MCF 10A (cell line): ENCODE measurements at regions not wholly inside any gene's neighbourhood (a gene's known extent, or its start where the extent isn't known, plus 50 kb on each side); places are given as distances from the start of the nearest gene placed in this dataset.

ENCODE experiments used
- BruUV-seq: library from RNA; stranded (reverse); fragments of 400-500 nt; replicated peaks from 2 replicates; lab custom pipeline; 2021; lab: Mats Ljungman, UMichigan
- CTCF ChIA-PET: fragments of 300-600 bp; sonication (Branson Sonifier 250); formaldehyde crosslinking; extraction: SDS; loops from one replicate; lab custom pipeline; 2021; ENCODE audit warnings: antibody characterized with exemption, inconsistent platforms; lab: Yijun Ruan, JAX
- POLR2A ChIA-PET: fragments of 300-600, 350-650 bp; sonication (Branson Sonifier 250); formaldehyde crosslinking; extraction: SDS; loops from one replicate; lab custom pipeline; 2020; ENCODE audit warnings: antibody characterized with exemption, inconsistent platforms; lab: Yijun Ruan, JAX
- DNase-seq: peaks from one replicate; pipeline ENCODE4 v3.0.0-alpha.2; 2018; ENCODE audit not compliant: unreplicated experiment
- H3K27ac Mint-ChIP-seq: one replicate; pipeline ENCODE4 v1.8.0; 2022; ENCODE audit warnings: mild to moderate bottlenecking, low read depth, mixed read lengths; ENCODE audit not compliant: unreplicated experiment
- H3K27me3 Mint-ChIP-seq: one replicate; pipeline ENCODE4 v1.8.0; 2022; ENCODE audit warnings: mixed read lengths; ENCODE audit not compliant: insufficient read depth, unreplicated experiment
- H3K36me3 Mint-ChIP-seq: one replicate; pipeline ENCODE4 v1.8.0; 2022; ENCODE audit warnings: mild to moderate bottlenecking, moderate library complexity, mixed read lengths; ENCODE audit not compliant: insufficient read depth, unreplicated experiment
- H3K4me1 Mint-ChIP-seq: one replicate; pipeline ENCODE4 v1.8.0; 2022; ENCODE audit warnings: mixed read lengths; ENCODE audit not compliant: insufficient read depth, unreplicated experiment
- H3K4me3 Mint-ChIP-seq: one replicate; pipeline ENCODE4 v1.8.0; 2022; ENCODE audit warnings: mild to moderate bottlenecking, moderate library complexity, mixed read lengths; ENCODE audit not compliant: unreplicated experiment
- H3K9me3 Mint-ChIP-seq: one replicate; pipeline ENCODE4 v1.8.0; 2022; ENCODE audit warnings: mixed read lengths; ENCODE audit not compliant: unreplicated experiment
- intact Hi-C: fragments of 100-400 bp; cut with micrococcal nuclease; formaldehyde crosslinking; loops from 2 replicates; pipeline ENCODE4 v1.14.1; 2022
- TF ChIP-seq, protein P1 (sequence below): fragments of 200-600 bp; IDR thresholded peaks from one replicate; pipeline ENCODE4 v1.8.0; 2022; ENCODE audit warnings: antibody characterized with exemption, mild to moderate bottlenecking; ENCODE audit not compliant: unreplicated experiment

- H3K4me3 Mint-ChIP-seq = no peak overlapping the region
- no peak overlapping the region for H3K27ac Mint-ChIP-seq
- H3K4me1 Mint-ChIP-seq = no peaks in the 10 kb centered on the region
- no peaks in the 10 kb centered on the region for H3K9me3 Mint-ChIP-seq
- H3K27me3 Mint-ChIP-seq = no peaks in the 10 kb centered on the region
- CTCF ChIA-PET = no interaction called here
- intact Hi-C loops = no loop called here
- BruUV-seq = no TSS peak
- TF ChIP-seq, protein P1, sequence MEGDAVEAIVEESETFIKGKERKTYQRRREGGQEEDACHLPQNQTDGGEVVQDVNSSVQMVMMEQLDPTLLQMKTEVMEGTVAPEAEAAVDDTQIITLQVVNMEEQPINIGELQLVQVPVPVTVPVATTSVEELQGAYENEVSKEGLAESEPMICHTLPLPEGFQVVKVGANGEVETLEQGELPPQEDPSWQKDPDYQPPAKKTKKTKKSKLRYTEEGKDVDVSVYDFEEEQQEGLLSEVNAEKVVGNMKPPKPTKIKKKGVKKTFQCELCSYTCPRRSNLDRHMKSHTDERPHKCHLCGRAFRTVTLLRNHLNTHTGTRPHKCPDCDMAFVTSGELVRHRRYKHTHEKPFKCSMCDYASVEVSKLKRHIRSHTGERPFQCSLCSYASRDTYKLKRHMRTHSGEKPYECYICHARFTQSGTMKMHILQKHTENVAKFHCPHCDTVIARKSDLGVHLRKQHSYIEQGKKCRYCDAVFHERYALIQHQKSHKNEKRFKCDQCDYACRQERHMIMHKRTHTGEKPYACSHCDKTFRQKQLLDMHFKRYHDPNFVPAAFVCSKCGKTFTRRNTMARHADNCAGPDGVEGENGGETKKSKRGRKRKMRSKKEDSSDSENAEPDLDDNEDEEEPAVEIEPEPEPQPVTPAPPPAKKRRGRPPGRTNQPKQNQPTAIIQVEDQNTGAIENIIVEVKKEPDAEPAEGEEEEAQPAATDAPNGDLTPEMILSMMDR = no peak
- POLR2A ChIA-PET = interaction anchor here (0.6 kb wide), 1 partner anchor 162 kb away, joined by 4 read pairs; no protein-coding TSS in a partner anchor
- H3K36me3 Mint-ChIP-seq = no peaks in the 10 kb centered on the region
- DNase-seq = no peak
Measured at GRCh38 chr3:182482705-182483104, 310.6 kb upstream of the ATP11B start.

GRCh38 chr3:182484682-182485081 lies 308.6 kb upstream of the ATP11B start:
- intact Hi-C loops = no loop called here

DNA sequence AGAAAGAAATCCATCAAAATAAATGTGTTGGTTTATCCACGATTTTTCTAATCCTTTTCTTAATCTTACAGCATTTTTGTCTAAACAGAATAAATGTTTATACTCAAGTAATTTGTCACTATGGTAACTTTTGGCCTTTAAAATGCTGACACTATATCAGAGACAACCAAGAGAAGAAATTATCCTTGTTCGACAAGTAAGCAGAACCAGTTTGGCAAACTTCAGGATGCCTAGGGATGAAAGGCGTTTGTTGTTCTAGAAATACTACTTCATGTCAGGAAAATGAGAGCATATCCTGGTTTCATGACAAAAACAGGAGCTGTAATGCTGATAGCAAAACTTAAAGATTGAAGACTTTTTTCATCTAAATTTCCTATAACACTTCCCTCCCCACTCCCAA lies 308.0 kb upstream of the ATP11B start:
- TF ChIP-seq, protein P1 = no peak
- CTCF ChIA-PET = no interaction called here
- intact Hi-C loops = no loop called here
- DNase-seq = no peak
- POLR2A ChIA-PET = interaction anchor here (1.4 kb wide), 1 partner anchor 34 kb away, joined by 3 read pairs; no protein-coding TSS in a partner anchor
- Mint-ChIP-seq H3K27ac (no peak overlapping the region), H3K9me3 (no peaks in the 10 kb centered on the region), H3K4me1 (no peaks in the 10 kb centered on the region), H3K36me3 (no peaks in the 10 kb centered on the region), H3K4me3 (no peak overlapping the region), H3K27me3 (no peaks in the 10 kb centered on the region)
- no TSS peak for BruUV-seq

More at GRCh38 chr3:182484682-182485081, 308.6 kb upstream of the ATP11B start:
- ChIA-PET POLR2A (interaction anchor here (0.6 kb wide), 1 partner anchor 171 kb away, joined by 4 read pairs; no protein-coding TSS in a partner anchor), CTCF (no interaction called here)
- Mint-ChIP-seq H3K4me1 (no peaks in the 10 kb centered on the region), H3K27me3 (no peaks in the 10 kb centered on the region), H3K9me3 (no peaks in the 10 kb centered on the region), H3K36me3 (no peaks in the 10 kb centered on the region), H3K4me3 (no peak overlapping the region), H3K27ac (no peak overlapping the region)
- no peak for DNase-seq
- TF ChIP-seq, protein P1 = no peak
- no TSS peak for BruUV-seq

DNA sequence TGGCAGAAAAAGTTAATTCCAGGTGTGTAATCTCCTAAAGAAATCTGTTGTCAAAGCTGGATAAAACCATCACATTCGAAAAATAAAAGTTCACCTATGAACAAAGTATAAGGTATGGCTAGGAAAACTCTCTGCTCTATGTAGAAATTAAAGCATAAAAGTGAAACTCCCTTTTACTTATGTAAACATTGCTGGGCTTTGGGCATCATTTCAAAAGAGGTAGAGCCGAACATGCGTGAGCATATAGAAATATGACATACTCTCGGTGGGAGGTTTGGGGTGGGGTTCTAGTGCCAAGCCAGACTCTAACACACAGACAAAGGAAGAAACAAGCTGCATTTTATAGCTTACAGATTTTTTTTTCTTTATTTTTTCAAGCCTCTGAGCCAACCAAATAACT lies 306.8 kb upstream of the ATP11B start:
- peak; percentile 34 for DNase-seq

More for the DNA sequence above, 306.8 kb upstream of the ATP11B start:
- H3K36me3 Mint-ChIP-seq = no peaks in the 10 kb centered on the region
- ChIA-PET CTCF (no interaction called here), POLR2A (interaction anchor here (1.4 kb wide), 1 partner anchor 35 kb away, joined by 3 read pairs; no protein-coding TSS in a partner anchor)
- no peaks in the 10 kb centered on the region for H3K27me3 Mint-ChIP-seq
- H3K4me3 Mint-ChIP-seq = no peak overlapping the region
- no peaks in the 10 kb centered on the region for H3K9me3 Mint-ChIP-seq
- intact Hi-C loops = no loop called here
- no peak overlapping the region for H3K27ac Mint-ChIP-seq
- TF ChIP-seq, protein P1 = no peak
- no peaks in the 10 kb centered on the region for H3K4me1 Mint-ChIP-seq
- no TSS peak for BruUV-seq
